ENCODE measurements at regions not wholly inside any gene's neighbourhood (a gene's known extent, or its start where the extent isn't known, plus 50 kb on each side); places are given as distances from the start of the nearest gene placed in this dataset.

GRCh38 chr4:97507587-97508245, 635.6 kb downstream of the STPG2 start:
- Mint-ChIP-seq H3K27ac (no peak overlapping the region), H3K4me3 (no peak overlapping the region), H3K9me3 (no peaks in the 10 kb centered on the region), H3K27me3 (ENCODE audit: low read depth) (no peaks in the 10 kb centered on the region), H3K4me1 (no peaks in the 10 kb centered on the region), H3K36me3 (ENCODE audit: low read depth) (no peaks in the 10 kb centered on the region)
- TF ChIP-seq CTCF (IDR thresholded peaks at IDR 0.05; ENCODE audit: unreplicated experiment in 3 of 3): no peak
